Ammon's horn (tissue), 1 donor: ENCODE measurements at regions not wholly inside any gene's neighbourhood (a gene's known extent, or its start where the extent isn't known, plus 50 kb on each side); places are given as distances from the start of the nearest gene placed in this dataset.

Source experiments
- DNase-seq: peaks from one replicate; pipeline ENCODE4 v3.0.0-alpha.2; 2016; ENCODE audit warnings: low spot score

DNA sequence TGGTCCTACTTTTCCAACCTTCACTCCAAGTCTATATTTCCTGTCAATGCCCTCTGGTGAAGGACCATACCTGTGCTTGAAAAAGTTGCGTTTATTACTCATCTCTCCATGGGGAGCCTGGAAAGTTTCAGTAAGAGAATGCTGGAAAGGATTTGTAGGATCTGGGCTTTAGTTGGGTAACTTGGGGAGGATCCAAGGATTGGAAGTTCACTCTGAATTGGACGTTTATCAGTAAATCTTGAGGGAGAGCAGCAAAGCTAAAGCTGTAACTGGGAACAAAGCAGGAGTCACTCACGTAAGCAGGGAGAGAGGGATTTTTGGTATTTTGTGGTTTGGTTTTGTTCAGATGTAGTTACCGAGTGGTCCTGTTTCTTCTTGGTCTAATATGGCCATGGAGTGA is 51.4 kb upstream of the NPVF start:
- DNase-seq: no peak

DNA sequence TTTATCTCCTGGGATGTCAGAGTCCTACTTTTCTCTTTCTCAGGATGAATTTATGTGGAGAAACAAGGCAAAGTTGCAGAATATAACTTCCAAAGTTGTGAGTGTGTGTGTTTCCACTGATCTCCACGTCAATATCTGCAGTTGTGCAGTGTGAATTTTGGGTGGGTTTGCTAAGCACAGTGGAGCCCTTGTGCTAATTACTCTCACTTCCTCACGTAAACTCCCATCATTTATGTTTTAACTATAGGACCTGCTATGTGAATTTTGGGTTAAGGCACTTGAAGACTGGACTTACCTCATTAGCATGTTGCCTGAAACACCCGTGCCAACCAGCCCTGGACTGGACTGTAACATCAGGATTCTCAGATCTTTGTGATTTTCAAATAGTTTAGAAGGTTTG is 51.9 kb upstream of the NPVF start:
- DNase-seq: no peak

DNA sequence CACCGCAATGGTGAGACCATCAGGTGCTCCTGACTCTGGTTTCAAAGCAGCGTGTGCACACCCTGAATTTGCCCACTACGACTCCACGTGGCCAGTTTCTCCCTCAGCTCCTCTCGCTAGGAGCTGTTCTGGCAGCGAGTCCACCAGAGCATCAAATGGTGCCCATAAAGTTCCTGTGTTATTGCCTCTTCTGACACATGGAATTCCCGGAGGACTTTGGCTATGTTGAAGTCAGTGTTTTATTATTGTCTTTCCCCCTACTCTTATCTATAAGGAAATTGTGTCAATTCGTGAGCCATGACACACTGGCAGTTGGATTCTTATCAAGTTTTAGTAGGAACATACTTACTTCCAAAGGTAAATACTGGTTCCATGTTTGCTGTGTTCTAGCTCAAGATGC is 53.9 kb upstream of the NPVF start:
- DNase-seq: no peak

DNA sequence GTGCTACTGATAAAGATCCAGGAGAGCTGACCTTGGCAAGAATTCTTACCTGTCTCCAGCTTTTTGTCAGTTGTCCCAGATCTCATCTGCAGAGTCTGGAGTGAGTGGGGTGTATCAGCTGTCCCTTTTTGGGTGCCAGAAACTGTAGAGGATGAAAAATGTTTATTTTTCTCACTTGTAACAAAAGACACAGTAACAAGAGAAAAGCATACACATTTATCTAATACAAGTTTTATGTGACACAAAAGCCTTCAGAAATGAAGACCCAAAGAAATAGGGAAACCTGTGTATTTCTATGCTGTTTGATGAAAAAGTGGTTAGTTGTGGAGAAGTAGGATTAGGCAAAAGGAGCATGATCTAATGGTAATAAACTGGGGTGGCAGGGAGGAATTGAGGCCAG is 58.5 kb upstream of the NPVF start:
- DNase-seq: no peak

DNA sequence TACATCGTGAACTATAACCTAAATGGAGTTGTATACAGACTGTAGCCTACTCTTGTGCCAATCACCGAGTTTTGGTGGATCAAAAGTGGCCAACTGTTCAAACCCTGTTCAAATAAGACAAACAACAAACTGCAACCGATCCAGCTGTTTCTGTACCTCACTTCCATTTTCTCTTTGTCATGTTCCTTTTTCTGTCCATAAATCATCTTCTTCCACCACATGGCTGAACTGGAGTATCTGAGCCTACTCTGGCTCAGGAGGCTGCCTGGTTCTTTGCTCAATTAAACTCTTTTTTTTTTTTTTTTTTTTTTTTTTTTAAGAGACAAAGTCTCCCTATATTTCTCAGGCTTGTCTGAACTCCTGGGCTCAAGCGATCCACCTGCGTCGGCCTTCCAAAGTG is 59.0 kb upstream of the NPVF start:
- DNase-seq: no peak

DNA sequence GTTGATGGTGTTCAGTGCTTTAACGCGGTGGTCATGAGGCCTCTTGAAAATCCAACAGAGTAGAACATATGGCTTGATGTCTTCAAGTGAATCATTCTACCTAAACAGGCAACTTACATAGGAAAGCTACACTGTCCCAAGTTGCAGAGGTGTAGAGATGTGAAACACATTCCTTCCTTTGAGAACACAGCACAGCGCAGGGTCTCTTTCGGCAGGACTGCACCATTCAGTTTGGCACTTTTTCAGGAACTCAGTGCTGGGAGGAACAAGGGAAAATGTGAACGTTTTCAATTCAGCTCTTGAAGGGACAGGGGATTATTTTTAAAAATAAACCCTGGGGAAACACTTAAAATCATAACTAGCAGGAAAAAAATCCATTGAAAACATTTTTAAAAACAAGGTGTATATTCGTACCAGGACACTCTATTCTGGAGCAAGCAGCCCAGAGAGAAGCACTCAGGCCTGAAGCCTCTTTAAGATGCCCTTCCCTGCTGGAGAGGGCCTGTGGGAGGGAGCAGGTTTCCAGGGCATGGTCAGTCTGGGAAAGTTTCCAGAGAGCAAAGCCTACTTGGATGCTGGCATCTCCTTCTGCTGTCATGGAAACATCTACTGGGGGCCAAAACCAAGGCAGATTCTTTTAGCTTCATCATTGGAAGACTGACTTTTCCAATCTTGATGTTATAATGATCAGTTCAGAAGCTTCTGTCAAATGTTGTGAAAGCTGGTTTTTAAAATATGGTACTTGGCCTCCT is 60.4 kb upstream of the NPVF start:
- DNase-seq: peak; percentile 74

DNA sequence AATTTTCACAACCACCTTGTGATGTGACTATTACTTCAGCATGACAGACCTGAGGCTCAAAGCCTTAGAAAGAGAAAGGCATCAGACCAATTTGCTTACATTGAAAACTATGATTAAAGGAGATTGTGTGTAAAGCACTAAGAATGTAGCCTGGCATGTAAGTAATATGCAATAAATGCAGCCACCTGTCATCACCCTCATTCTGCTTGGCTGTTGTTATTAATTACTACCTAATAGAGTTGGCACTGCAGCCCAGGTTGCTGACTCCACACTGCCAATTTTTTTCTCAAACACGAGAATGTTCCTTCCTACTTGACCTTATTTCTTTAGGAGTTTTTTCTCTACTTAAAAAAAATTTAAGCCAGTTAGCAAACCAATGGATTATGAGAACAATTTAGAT is 61.2 kb upstream of the NPVF start:
- no peak for DNase-seq

DNA sequence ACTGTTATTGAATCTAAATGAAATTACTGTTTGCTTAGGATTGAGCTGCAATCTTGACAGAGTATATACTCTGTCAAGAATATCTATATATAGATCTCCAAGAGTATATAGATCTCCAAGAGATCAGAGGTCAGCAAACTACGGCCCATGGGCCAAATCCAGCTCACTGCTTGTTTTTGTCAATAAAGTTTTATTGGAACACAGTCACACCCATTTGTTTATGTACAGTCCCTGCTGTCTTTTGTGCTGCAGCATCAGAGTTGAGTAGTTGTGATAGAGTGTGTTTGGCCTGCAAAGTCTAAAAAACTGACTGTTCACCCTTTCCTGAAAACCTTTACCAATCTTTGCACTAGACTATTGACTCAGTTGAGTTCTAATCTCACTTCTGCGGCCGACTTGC is 66.3 kb upstream of the NPVF start:
- DNase-seq: no peak

DNA sequence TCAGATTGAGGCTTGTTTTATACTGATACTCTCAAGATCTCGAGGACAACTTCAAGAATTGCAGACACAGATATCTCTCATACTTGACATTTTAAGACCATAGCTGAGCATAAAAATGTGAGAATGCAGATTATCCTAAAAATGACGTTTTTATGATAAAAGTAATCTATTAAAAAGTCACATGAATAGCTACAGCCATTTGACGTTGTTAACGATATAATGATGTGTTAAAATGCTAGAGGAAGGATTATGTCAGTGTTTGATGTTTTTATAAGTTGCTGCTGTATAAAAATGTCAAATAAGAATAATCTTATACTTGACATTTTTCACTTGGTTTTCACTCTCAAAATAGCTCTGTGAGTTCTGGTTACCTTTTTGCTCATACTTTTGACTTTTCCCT is 67.1 kb upstream of the NPVF start:
- DNase-seq: no peak

DNA sequence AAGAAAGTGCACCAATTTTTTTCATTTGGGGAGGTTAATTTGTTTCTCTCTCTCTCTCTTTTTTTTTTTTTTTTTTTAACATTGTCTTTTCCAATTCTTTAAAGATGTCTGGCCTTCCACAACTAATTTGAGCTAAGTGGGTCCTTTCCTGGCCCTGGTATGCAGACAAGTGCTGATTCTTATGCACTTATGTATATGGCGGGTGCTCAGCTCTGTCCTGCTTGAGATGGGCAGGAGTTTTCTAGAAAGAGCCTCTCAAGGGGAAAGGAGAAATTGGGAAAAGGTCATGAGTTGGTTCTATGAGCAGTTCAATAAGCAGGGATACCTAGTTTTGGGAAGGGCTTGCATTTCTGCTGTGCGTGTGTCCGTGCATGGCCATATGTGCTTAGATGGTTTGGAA is 67.8 kb upstream of the NPVF start:
- DNase-seq: no peak

DNA sequence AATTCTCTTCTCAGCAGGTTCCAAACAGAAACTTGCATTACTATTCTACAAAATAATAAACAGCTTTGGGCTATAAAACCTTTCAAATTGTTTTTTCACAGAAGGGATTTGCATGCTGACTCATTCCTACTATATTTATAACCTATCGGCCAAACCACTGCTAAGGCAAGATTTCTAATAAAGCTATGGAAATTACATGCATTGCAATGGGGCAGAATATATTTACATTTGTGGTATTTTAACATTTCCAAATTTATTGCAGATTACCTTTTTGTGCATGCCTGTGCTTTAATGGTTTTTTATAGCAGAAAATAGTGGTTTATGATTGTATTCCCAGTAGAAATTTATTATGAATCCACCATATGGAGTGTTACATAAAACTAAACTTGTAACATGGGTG is 69.0 kb upstream of the NPVF start:
- no peak for DNase-seq

DNA sequence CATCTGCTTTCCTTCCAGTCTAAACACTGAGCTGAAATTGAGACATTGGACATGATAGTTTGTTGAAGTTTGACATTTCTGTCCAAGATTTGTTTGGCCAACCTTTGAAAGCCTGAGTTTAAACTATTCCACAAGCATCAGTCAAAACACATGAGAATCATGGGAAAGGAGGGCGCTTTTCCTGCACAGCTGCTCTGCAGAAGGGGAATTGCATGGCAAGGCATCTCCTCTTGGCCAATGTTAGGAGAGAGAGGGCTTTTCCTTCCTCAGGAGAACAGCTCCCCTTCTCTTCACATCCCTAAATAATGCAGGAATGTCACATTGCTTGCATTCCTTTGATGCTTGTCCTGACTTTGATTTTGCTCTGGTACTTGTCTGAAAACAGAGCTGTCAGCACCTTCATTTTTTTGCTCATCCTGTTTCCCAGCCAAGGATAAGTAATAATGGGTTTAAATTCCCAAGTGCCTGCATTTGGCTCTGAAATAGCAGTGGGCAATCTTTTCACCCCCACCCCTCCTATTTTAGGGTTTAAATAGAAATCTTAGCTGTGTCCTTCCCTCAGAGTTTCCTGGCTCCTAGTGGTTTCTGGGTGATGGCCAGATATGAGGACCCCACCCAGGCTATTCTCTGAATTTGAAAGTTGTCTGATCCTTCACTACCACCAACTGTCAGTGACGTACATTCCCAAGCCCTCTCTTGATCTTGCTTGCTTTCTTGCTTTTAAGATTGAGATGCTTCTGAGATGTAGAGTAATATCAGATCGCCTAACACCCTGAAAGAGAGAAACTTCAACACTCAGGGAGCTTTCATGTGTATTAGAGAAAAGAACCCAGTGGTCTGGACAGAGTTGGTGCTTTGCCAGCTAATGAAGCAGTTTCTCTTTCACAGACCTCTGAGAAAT is 75.2 kb upstream of the NPVF start:
- no peak for DNase-seq

DNA sequence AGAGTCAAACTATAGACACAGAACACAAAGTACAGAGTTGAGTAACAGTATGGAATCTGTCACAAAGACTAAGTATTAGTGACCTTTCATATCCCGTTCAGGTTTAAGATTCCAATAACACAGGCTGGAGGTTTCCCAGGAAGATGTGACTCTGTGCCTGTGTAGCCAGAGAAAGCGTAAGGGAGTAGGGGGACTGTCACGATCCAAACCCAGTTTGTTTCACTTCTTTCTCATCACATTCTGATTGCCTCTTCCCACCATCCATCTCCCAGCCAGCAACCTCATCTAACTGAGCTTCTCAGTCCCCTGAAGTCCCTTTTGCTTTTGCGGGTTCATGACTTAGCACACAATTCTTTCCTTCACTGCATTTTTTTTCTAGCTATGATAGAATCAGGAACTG is 76.4 kb upstream of the NPVF start:
- no peak for DNase-seq

DNA sequence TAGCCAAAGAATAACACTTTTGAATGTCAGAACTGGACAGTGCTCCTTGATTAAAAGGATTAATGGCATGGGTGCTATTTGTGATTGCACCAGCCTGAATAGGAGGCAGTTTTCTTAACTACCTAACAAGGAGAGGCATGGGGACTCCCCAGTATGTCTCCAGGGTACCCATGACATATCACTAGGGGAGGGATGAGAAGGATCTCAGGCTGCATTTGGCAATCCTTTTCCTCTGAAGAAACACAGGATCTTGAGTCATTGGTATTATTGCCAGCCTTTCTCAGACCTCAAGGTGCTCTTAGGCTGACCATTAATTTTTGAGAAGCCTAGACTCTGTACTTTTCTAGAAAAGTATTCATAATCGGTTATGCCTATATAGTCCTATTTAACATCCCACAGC is 77.5 kb upstream of the NPVF start:
- no peak for DNase-seq

DNA sequence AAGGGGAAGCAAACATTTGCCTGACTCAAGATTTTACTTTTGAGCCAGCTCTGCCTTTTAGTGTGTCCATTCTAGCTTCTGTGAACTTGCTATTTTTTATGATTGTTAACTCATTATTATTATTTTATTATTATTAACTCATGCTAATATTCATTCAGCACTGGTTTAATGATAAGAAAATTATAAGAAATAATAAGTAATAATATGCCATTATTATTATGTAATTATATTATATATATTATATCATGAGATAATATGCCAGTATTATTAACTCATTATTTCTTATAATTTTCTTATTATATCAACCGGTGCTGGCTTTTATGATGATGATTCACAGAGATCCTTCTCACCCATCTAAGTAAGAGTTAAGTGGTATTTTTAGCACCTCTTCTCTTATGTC is 79.3 kb upstream of the NPVF start:
- no peak for DNase-seq

DNA sequence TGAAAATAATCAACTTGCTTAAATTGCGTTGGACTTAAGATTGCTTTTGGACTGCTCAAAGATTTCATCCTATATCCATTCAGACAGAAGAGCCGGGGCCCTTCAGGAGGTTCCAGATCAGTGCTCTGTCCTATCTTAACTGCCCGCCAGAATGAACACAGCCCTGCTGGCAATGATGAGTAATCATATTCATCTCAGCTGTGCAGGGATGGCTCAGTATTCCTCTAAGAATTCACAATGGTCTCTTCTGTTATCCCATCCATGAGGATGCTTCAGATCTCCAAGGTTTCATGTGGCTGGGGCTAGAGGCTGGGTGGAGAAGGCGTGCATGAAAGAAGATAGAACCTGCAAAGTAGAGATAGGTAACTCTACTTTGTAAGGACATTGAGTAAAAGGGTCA is 80.0 kb upstream of the NPVF start:
- no peak for DNase-seq

DNA sequence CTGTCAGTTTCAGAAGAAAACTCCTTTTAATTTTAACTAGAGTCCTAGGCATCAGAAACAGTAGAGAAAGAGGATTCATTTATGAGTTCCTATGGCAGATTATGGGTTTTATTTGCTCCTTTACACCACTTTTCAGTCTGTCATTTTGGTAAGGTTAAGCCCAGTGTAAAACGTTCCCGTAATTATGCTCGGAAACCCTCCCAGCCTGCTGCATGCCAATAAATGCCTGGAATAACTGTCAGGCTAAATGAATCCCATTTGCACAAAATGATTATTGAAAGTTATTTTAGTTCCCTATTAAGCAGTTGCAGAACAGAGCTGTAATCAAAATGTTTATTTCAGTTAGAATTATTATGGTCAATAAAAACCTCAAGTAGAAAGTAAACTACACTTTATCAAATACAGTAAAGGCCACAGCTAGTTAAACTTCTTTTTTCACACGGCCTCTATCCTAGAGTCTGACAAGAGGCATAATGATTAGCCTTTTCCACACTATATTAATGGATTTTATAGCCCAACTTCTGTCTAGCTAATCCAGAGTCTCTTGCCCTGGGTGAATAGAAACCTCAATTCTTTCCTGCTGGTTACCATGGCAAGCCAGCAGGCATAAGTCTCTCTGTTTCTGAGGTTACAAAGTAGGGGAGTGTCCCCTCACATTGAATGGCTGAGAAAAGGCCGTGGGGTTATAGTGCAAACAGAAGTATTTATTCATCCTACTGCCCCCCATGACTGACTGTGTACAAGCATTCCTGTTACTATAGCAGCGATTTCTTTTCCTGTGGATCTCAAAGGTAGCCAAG is 80.8 kb upstream of the NPVF start:
- peak; percentile 36 for DNase-seq

DNA sequence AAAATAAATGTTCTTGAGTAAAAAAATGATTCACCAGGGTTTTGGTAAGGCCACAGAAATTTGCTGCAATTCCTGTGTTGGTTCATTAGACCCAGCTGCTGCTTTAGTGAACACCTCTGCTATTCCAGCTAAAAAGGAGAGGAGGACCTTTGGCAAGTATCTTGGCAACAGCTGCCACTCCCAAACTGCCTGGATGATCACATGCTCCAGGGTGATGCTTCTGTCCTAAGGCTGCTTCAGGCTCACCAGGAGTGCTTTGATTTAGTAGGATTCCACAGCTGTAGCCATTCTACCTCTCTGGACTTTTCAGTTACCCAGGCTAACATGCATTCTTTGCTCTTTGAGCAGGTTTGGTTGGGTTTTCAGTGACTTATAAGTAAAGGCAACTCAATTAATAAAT is 82.6 kb upstream of the NPVF start:
- no peak for DNase-seq

DNA sequence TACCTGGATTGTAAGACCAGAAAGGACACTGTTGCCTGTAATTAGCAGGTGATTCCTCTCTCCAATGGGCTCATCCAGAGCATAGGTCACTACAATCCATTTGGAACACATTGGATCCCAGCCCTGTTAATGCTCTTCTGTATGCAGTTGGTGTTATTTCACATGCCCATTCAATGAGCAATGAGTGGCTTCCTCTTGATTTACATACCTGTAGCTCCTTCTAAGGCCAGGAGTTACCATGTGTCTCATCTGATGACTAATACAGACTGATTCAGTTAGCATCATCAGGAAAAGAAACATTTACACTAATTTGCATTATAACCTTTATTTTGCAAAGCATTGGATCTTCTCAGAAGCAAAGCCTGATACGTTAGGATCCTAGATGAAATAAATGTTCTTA is 83.1 kb upstream of the NPVF start:
- no peak for DNase-seq

DNA sequence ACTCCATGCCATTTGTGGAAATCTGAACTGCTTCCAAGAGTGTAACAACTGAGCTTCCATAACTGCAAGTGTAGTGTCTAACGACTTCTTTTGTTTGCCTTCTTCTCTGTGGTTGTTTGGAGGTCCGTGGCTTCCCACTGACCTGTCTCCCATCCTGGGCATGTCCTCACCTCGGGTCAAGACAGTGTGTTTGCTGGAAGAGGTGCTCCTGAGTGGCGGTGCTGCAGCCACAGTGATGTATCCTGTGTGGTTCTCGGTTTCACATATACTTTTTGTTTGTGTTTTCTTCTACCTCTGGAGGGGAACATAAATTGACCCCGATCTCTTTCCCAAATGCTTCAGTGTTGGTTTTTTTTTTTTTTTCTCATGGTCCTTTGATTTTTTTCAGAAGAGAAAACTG is 84.7 kb upstream of the NPVF start:
- DNase-seq: no peak

DNA sequence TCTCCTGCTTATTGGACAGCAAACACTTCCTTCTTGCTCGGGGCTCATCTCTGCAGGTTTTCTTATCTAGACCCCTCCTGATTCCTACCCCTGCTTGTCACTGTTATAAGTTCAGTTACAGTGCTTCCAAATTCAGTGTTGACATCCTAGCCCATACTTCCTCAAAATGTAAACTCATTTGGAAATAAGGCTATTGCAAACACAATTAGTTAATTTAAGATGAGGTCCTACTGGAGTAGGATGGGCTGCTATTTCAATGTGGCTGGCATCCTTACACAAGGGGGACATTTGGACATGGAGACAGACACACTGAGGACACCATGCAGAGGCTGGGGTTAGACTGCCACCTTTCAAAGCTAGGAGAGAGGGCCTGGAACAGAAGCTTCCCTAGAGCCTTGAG is 85.2 kb upstream of the NPVF start:
- no peak for DNase-seq

DNA sequence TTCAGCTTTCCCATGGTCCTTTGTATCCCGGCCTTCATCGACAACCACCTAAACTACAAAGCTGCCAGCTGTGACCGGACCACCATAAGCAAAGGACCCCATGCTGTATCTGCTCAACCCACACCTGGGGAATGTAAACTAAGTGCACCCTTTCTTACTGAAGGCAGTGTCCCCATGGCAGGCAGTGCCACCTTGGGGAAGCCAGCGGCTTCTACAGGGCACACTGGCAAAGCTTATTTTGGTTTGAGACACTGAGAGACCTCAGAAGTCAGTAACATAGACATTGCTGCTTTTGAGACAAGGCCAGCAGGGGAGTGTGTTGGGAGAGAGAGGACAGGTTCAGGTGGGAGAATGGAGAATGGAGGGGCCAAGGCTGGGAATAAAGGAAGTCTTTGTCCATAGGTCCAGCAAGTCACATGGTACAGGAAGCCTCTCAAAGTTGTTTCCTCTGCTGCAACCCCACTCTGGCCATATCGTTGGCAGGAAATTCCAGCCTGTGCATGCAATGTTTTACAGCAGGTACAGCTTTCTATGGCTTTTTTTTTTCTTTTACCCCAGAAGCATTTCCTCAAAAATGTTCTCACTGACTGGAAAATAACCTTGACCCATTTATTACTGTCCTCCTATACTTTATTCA is 85.9 kb upstream of the NPVF start:
- DNase-seq: no peak
